NB4 (cell line): ENCODE measurements at regions not wholly inside any gene's neighbourhood (a gene's known extent, or its start where the extent isn't known, plus 50 kb on each side); places are given as distances from the start of the nearest gene placed in this dataset.

ENCODE experiments used
- MAX ChIP-seq: IDR thresholded peaks from 2 replicates; pipeline ENCODE4 v1.6.1; 2011; ENCODE audit warnings: low read depth, low read length
- MYC ChIP-seq: IDR thresholded peaks from 2 replicates; pipeline ENCODE4 v1.6.1; 2011; ENCODE audit warnings: low read depth, low read length
- POLR2A ChIP-seq: IDR thresholded peaks from 2 replicates; pipeline ENCODE4 v1.6.1; 2011; ENCODE audit warnings: mild to moderate bottlenecking; ENCODE audit not compliant: insufficient read length; ENCODE audit errors: extremely low read depth
- TF ChIP-seq, protein P1 (sequence below): IDR thresholded peaks from one replicate; pipeline ENCODE4 v1.5.1; 2012; ENCODE audit warnings: low read depth, low read length

- TF ChIP-seq POLR2A = no peak
- TF ChIP-seq, protein P1, sequence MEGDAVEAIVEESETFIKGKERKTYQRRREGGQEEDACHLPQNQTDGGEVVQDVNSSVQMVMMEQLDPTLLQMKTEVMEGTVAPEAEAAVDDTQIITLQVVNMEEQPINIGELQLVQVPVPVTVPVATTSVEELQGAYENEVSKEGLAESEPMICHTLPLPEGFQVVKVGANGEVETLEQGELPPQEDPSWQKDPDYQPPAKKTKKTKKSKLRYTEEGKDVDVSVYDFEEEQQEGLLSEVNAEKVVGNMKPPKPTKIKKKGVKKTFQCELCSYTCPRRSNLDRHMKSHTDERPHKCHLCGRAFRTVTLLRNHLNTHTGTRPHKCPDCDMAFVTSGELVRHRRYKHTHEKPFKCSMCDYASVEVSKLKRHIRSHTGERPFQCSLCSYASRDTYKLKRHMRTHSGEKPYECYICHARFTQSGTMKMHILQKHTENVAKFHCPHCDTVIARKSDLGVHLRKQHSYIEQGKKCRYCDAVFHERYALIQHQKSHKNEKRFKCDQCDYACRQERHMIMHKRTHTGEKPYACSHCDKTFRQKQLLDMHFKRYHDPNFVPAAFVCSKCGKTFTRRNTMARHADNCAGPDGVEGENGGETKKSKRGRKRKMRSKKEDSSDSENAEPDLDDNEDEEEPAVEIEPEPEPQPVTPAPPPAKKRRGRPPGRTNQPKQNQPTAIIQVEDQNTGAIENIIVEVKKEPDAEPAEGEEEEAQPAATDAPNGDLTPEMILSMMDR = no peak
- TF ChIP-seq MAX = no peak
- TF ChIP-seq MYC = no peak
These were observed 104.7 kb upstream of the IKZF1 start for GRCh38 chr7:50199824-50200223.
